ENCODE measurements at regions not wholly inside any gene's neighbourhood (a gene's known extent, or its start where the extent isn't known, plus 50 kb on each side); places are given as distances from the start of the nearest gene placed in this dataset.

GRCh38 chr17:34714475-34715410, 135.4 kb downstream of the TMEM132E start:
- Histone ChIP-seq H3K4me3 (no peak overlapping the region), H3K27me3 (ENCODE audit: low read depth) (peaks cover 66% of the 10 kb centered on the region), H3K9me3 (replicated peaks) (no peaks in the 10 kb centered on the region), H3K4me1 (no peaks in the 10 kb centered on the region), H3K36me3 (no peaks in the 10 kb centered on the region), H3K27ac (replicated peaks) (no peak overlapping the region)
- no peak for DNase-seq
- TF ChIP-seq CTCF (IDR thresholded peaks at IDR 0.05; ENCODE audit: borderline replicate concordance) = no peak
- intact Hi-C loops (cut with micrococcal nuclease) = no loop called here

GRCh38 chr17:34713687-34714086, 134.3 kb downstream of the TMEM132E start:
- no peak for DNase-seq
- H3K9me3 ChIP-seq (replicated peaks) = no peaks in the 10 kb centered on the region
- no peaks in the 10 kb centered on the region for H3K4me1 ChIP-seq
- intact Hi-C loops (cut with micrococcal nuclease) = no loop called here
- no peak overlapping the region for H3K27ac ChIP-seq (replicated peaks)
- TF ChIP-seq CTCF (IDR thresholded peaks at IDR 0.05; ENCODE audit: borderline replicate concordance) = no peak
- no peak overlapping the region for H3K4me3 ChIP-seq
- peaks cover 72% of the 10 kb centered on the region for H3K27me3 ChIP-seq (ENCODE audit: low read depth)
- no peaks in the 10 kb centered on the region for H3K36me3 ChIP-seq

GRCh38 chr17:34712481-34713195, 133.3 kb downstream of the TMEM132E start:
- H3K4me3 ChIP-seq = no peak overlapping the region
- no peak for TF ChIP-seq CTCF (IDR thresholded peaks at IDR 0.05; ENCODE audit: borderline replicate concordance)
- H3K4me1 ChIP-seq = no peaks in the 10 kb centered on the region
- no peaks in the 10 kb centered on the region for H3K9me3 ChIP-seq (replicated peaks)
- no peaks in the 10 kb centered on the region for H3K36me3 ChIP-seq
- intact Hi-C loops (cut with micrococcal nuclease) = no loop called here
- H3K27me3 ChIP-seq (ENCODE audit: low read depth) = peaks cover 67% of the 10 kb centered on the region
- DNase-seq = no peak
- no peak overlapping the region for H3K27ac ChIP-seq (replicated peaks)

- Histone ChIP-seq H3K9me3 (replicated peaks) (no peaks in the 10 kb centered on the region), H3K4me1 (no peaks in the 10 kb centered on the region), H3K36me3 (no peaks in the 10 kb centered on the region), H3K4me3 (no peak overlapping the region), H3K27me3 (ENCODE audit: low read depth) (peaks cover 72% of the 10 kb centered on the region), H3K27ac (replicated peaks) (no peak overlapping the region)
- intact Hi-C loops (cut with micrococcal nuclease) = no loop called here
- no peak for TF ChIP-seq CTCF (IDR thresholded peaks at IDR 0.05; ENCODE audit: borderline replicate concordance)
- no peak for DNase-seq
Measured at GRCh38 chr17:34711646-34712045, 132.3 kb downstream of the TMEM132E start.

GRCh38 chr17:34710226-34710625, 130.8 kb downstream of the TMEM132E start:
- TF ChIP-seq CTCF (IDR thresholded peaks at IDR 0.05; ENCODE audit: borderline replicate concordance) = no peak

More at GRCh38 chr17:34710226-34710625, 130.8 kb downstream of the TMEM132E start:
- H3K4me1 ChIP-seq = no peaks in the 10 kb centered on the region
- DNase-seq = no peak
- no peak overlapping the region for H3K4me3 ChIP-seq
- H3K27me3 ChIP-seq (ENCODE audit: low read depth) = peaks cover 71% of the 10 kb centered on the region
- no peak overlapping the region for H3K27ac ChIP-seq (replicated peaks)
- H3K36me3 ChIP-seq = no peaks in the 10 kb centered on the region
- intact Hi-C loops (cut with micrococcal nuclease) = no loop called here
- H3K9me3 ChIP-seq (replicated peaks) = no peaks in the 10 kb centered on the region
